Neuronal stem cell (in vitro differentiated cells): ENCODE measurements at regions not wholly inside any gene's neighbourhood (a gene's known extent, or its start where the extent isn't known, plus 50 kb on each side); places are given as distances from the start of the nearest gene placed in this dataset.
"Not testable (repeated sequence)": the region's sequence is repeated elsewhere in the genome, so short reads cannot be mapped to it uniquely, and the experiment has no call there.

Experiments used
- DNase-seq: peaks from one replicate; pipeline ENCODE4 v3.0.0-alpha.2; 2013; ENCODE audit warnings: low spot score
- H2AFZ ChIP-seq: one replicate; pipeline ENCODE4 v1.6.1; 2013; ENCODE audit warnings: mild to moderate bottlenecking, low read length, inconsistent platforms
- H2AK5ac ChIP-seq: 2 replicates; pipeline ENCODE4 v1.6.1; 2013; ENCODE audit warnings: low read depth, mild to moderate bottlenecking, inconsistent platforms, low read length, moderate library complexity, mixed read lengths
- H2BK120ac ChIP-seq: 2 replicates; pipeline ENCODE4 v1.6.1; 2013; ENCODE audit warnings: low read depth, mild to moderate bottlenecking, inconsistent platforms, low read length, moderate library complexity, mixed read lengths
- H2BK12ac ChIP-seq: one replicate; pipeline ENCODE4 v1.6.1; 2013; ENCODE audit warnings: low read length, inconsistent platforms
- H2BK15ac ChIP-seq: 2 replicates; pipeline ENCODE4 v1.6.1; 2013; ENCODE audit warnings: mild to moderate bottlenecking, low read length, inconsistent platforms, mixed read lengths
- H2BK5ac ChIP-seq: one replicate; pipeline ENCODE4 v1.6.1; 2013; ENCODE audit warnings: inconsistent platforms, mild to moderate bottlenecking, low read length, moderate library complexity
- H3K14ac ChIP-seq: one replicate; pipeline ENCODE4 v1.6.1; 2013; ENCODE audit warnings: low read length, inconsistent platforms
- H3K18ac ChIP-seq: 2 replicates; pipeline ENCODE4 v1.6.1; 2013; ENCODE audit warnings: low read length, inconsistent platforms
- H3K23ac ChIP-seq: 2 replicates; pipeline ENCODE4 v1.6.1; 2013; ENCODE audit warnings: low read depth, mild to moderate bottlenecking, mixed read lengths, low read length, inconsistent platforms; ENCODE audit not compliant: poor library complexity
- H3K27ac ChIP-seq: replicated peaks from 3 replicates; pipeline ENCODE4 v1.5.1; 2013; ENCODE audit warnings: low read length, inconsistent platforms
- H3K27me3 ChIP-seq, 3 experiments: 2 replicates each; pipeline ENCODE4 v1.6.1; 2013; ENCODE audit warnings: low read length in 3 of 3, mild to moderate bottlenecking in 2 of 3, inconsistent platforms in 1 of 3, low read depth in 1 of 3, mixed read lengths in 1 of 3, moderate library complexity in 1 of 3; ENCODE audit not compliant: control insufficient read depth in 3 of 3, insufficient read depth in 3 of 3
- H3K36me3 ChIP-seq, 2 donors: replicated peaks in 1 of 2; 2 replicates each; pipeline ENCODE4 v1.6.1; 2013; ENCODE audit warnings: low read length in 2 of 2; ENCODE audit not compliant: control insufficient read depth in 2 of 2, insufficient read depth in 2 of 2
- H3K4ac ChIP-seq: 2 replicates; pipeline ENCODE4 v1.6.1; 2013; ENCODE audit warnings: inconsistent platforms, mild to moderate bottlenecking, low read length, moderate library complexity
- H3K4me1 ChIP-seq, 2 donors: 1 replicate in 1 of 2; 2 replicates in 1 of 2; pipeline ENCODE4 v1.6.1; 2013; ENCODE audit warnings: low read length in 2 of 2, low read depth in 1 of 2; ENCODE audit not compliant: control insufficient read depth in 2 of 2, insufficient read depth in 1 of 2
- H3K4me2 ChIP-seq: one replicate; pipeline ENCODE4 v1.6.1; 2013; ENCODE audit warnings: mild to moderate bottlenecking, low read length, inconsistent platforms; ENCODE audit not compliant: insufficient read depth, poor library complexity, severe bottlenecking
- H3K4me3 ChIP-seq, 2 donors: 2 replicates each; pipeline ENCODE4 v1.5.1; 2013; ENCODE audit warnings: low read length in 2 of 2, mild to moderate bottlenecking in 2 of 2, inconsistent platforms in 1 of 2, moderate library complexity in 1 of 2
- H3K79me1 ChIP-seq: one replicate; pipeline ENCODE4 v1.6.1; 2013; ENCODE audit warnings: low read depth, mild to moderate bottlenecking, inconsistent platforms, low read length, moderate library complexity
- H3K9ac ChIP-seq: one replicate; pipeline ENCODE4 v1.6.1; 2013; ENCODE audit warnings: mild to moderate bottlenecking, low read depth, low read length, inconsistent platforms; ENCODE audit not compliant: poor library complexity
- H3K9me3 ChIP-seq, 2 donors: replicated peaks in 1 of 2; 2 replicates each; pipeline versions ENCODE3 to v1.6.1; 2013; ENCODE audit warnings: low read length in 2 of 2, mild to moderate bottlenecking in 2 of 2, inconsistent platforms in 1 of 2, low read depth in 1 of 2, mixed read lengths in 1 of 2, moderate library complexity in 1 of 2; ENCODE audit not compliant: control insufficient read depth in 2 of 2, insufficient read depth in 1 of 2
- H4K8ac ChIP-seq: one replicate; pipeline ENCODE4 v1.6.1; 2013; ENCODE audit warnings: low read depth, mild to moderate bottlenecking, inconsistent platforms, low read length, moderate library complexity
- H4K91ac ChIP-seq: one replicate; pipeline ENCODE4 v1.6.1; 2013; ENCODE audit warnings: low read length, low read depth, mild to moderate bottlenecking, inconsistent platforms; ENCODE audit not compliant: poor library complexity
- WGBS, 2 donors: extraction: QIAGEN DNeasy Blood & Tissue Kit; methylation state at CpG; one replicate each; pipeline ENCODE4 v1.1.7; 2013; ENCODE audit warnings: missing lambda C conversion rate in 2 of 2, mixed read lengths in 1 of 2; ENCODE audit not compliant: insufficient read length in 2 of 2, insufficient replicate concordance in 1 of 2; ENCODE audit errors: extremely low coverage in 2 of 2; 5-methylcytosine and 5-hydroxymethylcytosine counted together

DNA sequence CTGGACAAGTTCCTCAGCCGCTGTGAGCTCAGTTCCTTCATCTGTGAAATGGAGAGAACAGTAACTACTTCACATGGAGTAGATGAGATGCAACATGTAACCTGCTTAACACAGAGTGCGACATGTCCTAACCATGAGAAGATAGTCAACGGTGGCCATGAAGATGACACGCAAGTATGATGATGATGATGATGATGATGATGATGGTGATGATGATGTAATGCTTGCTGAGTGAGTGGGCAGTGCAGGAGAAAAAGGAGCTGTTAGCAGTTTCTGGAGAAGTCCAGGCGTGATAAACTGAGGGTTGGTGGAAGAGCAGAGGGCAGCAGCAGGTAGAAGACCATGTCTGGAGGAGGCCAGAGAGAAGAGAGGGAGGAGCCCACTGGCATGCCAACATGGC, 90.8 kb upstream of the CD82 start:
- DNase-seq = no peak
- H3K4me3 ChIP-seq = peak overlapping the region in 1 of 2 donors; percentile 11
- H3K36me3 ChIP-seq = no peaks in the 10 kb centered on the region
- no peak overlapping the region for H3K14ac ChIP-seq
- peaks cover 0 to 7% (median 0%) of the 10 kb centered on the region in 3 experiments for H3K27me3 ChIP-seq
- H2AFZ ChIP-seq = no peak overlapping the region
- H3K9me3 ChIP-seq = no peaks in the 10 kb centered on the region
- no peak overlapping the region for H2BK5ac ChIP-seq
- WGBS, 2 donors = no CpG with 5 or more reads among the region's 5 CpGs
- H3K18ac ChIP-seq = no peak overlapping the region
- no peak overlapping the region for H4K91ac ChIP-seq
- H3K9ac ChIP-seq = no peak overlapping the region
- H3K27ac ChIP-seq = no peak overlapping the region
- H4K8ac ChIP-seq = no peak overlapping the region
- no peak overlapping the region for H2AK5ac ChIP-seq
- no peak overlapping the region for H3K4ac ChIP-seq
- no peak overlapping the region for H2BK12ac ChIP-seq
- H2BK15ac ChIP-seq = no peak overlapping the region
- no peak overlapping the region for H3K23ac ChIP-seq
- no peaks in the 10 kb centered on the region for H3K4me1 ChIP-seq
- H3K4me2 ChIP-seq = no peak overlapping the region
- no peaks in the 10 kb centered on the region for H3K79me1 ChIP-seq
- no peak overlapping the region for H2BK120ac ChIP-seq

DNA sequence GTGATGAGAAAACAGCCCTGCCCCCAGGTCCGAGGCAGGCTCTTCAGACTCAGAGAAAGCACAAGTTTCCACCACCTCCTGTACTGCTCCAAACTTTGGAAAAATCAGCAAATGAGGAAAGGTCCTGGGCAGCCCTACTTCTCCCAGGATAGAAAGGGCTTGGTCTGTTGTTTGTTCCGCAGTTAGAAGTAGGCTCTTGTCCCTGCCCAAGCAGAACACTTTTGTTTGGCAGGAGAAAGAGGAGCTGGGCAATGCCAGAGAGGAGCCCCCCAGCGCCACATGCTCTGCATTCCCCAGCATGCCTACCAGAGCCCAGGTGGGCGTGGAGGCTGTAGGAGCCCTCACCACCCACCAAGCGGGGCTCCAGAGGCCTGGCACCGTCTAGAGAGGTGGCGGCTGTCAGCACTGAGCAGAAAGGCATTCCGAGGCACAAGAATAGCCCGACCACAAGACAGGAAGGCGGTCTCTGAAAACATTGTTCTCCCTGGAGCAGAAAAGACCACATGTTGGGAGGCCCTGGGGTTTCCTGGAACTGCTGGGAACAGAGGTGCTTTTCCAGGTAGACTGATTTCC, 90.3 kb upstream of the CD82 start:
- H3K4me1 ChIP-seq = no peaks in the 10 kb centered on the region
- no peak overlapping the region for H3K4ac ChIP-seq
- H3K14ac ChIP-seq = no peak overlapping the region
- no peak overlapping the region for H3K4me3 ChIP-seq
- H3K27ac ChIP-seq = no peak overlapping the region
- H3K36me3 ChIP-seq = no peaks in the 10 kb centered on the region
- DNase-seq = no peak
- peaks cover 0 to 7% (median 0%) of the 10 kb centered on the region in 3 experiments for H3K27me3 ChIP-seq
- H2BK120ac ChIP-seq = no peak overlapping the region
- H3K9ac ChIP-seq = no peak overlapping the region
- no peaks in the 10 kb centered on the region for H3K79me1 ChIP-seq
- H2BK15ac ChIP-seq = no peak overlapping the region
- no peak overlapping the region for H4K8ac ChIP-seq
- WGBS, 2 donors = no CpG with 5 or more reads among the region's 10 CpGs
- no peak overlapping the region for H3K23ac ChIP-seq
- H3K18ac ChIP-seq = no peak overlapping the region
- H4K91ac ChIP-seq = no peak overlapping the region
- no peak overlapping the region for H2AK5ac ChIP-seq
- no peak overlapping the region for H3K4me2 ChIP-seq
- H2BK5ac ChIP-seq = no peak overlapping the region
- H3K9me3 ChIP-seq = no peaks in the 10 kb centered on the region
- H2BK12ac ChIP-seq = no peak overlapping the region
- H2AFZ ChIP-seq = no peak overlapping the region

DNA sequence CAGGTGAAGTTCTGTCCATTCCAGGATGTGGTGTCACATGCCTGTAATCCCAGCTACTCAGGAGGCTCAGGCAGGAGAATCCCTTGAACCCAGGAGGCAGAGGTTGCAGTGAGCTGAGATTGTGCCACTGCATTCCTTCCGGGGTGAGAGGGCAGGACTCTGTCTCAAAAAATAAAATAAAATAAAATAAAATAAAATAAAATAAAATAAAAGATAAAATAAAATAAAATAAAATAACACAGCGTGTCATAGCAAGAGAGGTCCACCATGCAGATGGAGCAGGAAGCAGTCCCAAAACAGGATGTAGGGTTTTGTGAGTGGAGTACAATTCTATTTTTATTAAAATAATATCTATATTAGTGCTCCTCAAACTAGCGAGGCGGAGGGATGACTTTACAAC, 83.1 kb upstream of the CD82 start:
- not testable (repeated sequence) for H3K4me2 ChIP-seq

DNA sequence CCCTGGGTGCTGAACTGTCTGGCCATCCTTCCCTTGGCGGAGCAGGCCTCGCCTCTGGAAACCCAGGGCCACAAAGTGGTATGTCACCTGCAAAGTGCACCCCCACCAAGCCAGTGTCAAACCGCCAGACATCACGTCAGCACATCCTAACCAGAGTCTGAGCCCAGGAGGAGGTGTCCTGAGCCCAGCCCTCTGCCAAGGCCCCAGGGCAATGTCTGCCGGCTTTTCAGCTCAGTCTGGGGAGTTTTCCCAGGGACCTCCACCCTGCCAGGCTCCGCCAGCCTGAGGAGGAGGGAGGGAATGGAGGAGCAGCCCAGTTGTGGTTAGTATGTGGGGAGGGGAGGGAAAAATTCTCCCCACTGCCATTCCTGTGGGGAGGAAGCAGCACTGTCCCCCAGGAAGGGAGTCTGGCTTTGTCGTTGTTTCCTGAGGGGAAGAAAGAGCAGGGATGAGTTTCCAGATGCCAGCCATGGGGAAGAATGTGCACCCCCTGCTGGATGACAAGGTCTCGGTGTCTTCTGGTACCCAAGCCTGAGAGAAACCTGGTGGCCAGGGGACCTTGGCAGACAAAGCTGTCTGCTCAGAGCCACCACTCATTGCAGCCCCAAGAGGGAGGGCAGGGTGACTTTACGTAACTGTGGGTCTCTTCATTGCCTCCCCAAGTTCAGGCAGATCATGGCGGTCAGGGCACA, 81.4 kb upstream of the CD82 start:
- WGBS, 2 donors = no CpG with 5 or more reads among the region's 10 CpGs

More for the DNA sequence above, 83.1 kb upstream of the CD82 start:
- not testable (repeated sequence) for H2BK12ac ChIP-seq, H3K18ac ChIP-seq, H4K8ac ChIP-seq, H3K27ac ChIP-seq, DNase-seq, H3K14ac ChIP-seq, H3K23ac ChIP-seq, H3K9ac ChIP-seq, H3K4me1 ChIP-seq, H3K36me3 ChIP-seq, H2BK120ac ChIP-seq, H3K4me3 ChIP-seq, H3K27me3 ChIP-seq, H2BK15ac ChIP-seq, H2AK5ac ChIP-seq, H2BK5ac ChIP-seq, H4K91ac ChIP-seq, H3K79me1 ChIP-seq, H2AFZ ChIP-seq, H3K4ac ChIP-seq, H3K9me3 ChIP-seq
- WGBS, 2 donors = no CpG with 5 or more reads among the region's 4 CpGs

More for the DNA sequence above, 81.4 kb upstream of the CD82 start:
- Histone ChIP-seq H3K9me3 (peaks cover 0 to 2% of the 10 kb centered on the region in 2 donors), H3K9ac (no peak overlapping the region), H3K4me3 (no peak overlapping the region), H3K4ac (no peak overlapping the region), H2BK15ac (no peak overlapping the region), H3K18ac (peak overlapping the region; percentile 45), H3K27ac (no peak overlapping the region), H3K14ac (no peak overlapping the region), H4K91ac (no peak overlapping the region), H2BK120ac (no peak overlapping the region), H3K4me2 (no peak overlapping the region), H2AFZ (no peak overlapping the region), H2AK5ac (no peak overlapping the region), H3K36me3 (no peaks in the 10 kb centered on the region), H2BK12ac (no peak overlapping the region), H4K8ac (no peak overlapping the region), H3K4me1 (peaks cover 0 to 4% of the 10 kb centered on the region in 2 donors), H3K27me3 (no peaks in the 10 kb centered on the region), H3K79me1 (no peaks in the 10 kb centered on the region), H3K23ac (no peak overlapping the region), H2BK5ac (no peak overlapping the region)
- DNase-seq = no peak
